Activated CD4-positive, alpha-beta T cell treated with anti-CD3 and anti-CD28 coated beads, Interleukin-2, amount 50 U/mL, for 4 hours (primary cell): ENCODE measurements at regions not wholly inside any gene's neighbourhood (a gene's known extent, or its start where the extent isn't known, plus 50 kb on each side); places are given as distances from the start of the nearest gene placed in this dataset.
"Not testable (repeated sequence)": the region's sequence is repeated elsewhere in the genome, so short reads cannot be mapped to it uniquely, and the experiment has no call there.

Experiments
- DNase-seq, 2 experiments: peaks; one replicate each; pipeline ENCODE4 v3.0.0-alpha.2; 2020

- DNase-seq = no peak
These were observed 457.1 kb downstream of the DAD1 start for GRCh38 chr14:22131749-22132476.

GRCh38 chr14:22124073-22124613 lies 450.5 kb upstream of the OR4E1 start:
- DNase-seq = no peak

GRCh38 chr14:22122829-22123560 lies 449.4 kb upstream of the OR4E1 start:
- DNase-seq = no peak

GRCh38 chr14:22122227-22122818 lies 448.7 kb upstream of the OR4E1 start:
- DNase-seq = no peak

- DNase-seq = no peak
These were observed 445.4 kb upstream of the OR4E1 start for GRCh38 chr14:22118899-22119477.

GRCh38 chr14:22113401-22113800 lies 439.8 kb upstream of the OR4E1 start:
- DNase-seq = no peak

- DNase-seq = peak; percentile 41 to 50
These were observed 438.4 kb upstream of the OR4E1 start for GRCh38 chr14:22112004-22112403.

- DNase-seq = no peak
These were observed 434.1 kb upstream of the OR4E1 start for GRCh38 chr14:22107753-22108152.

- DNase-seq = no peak
These were observed 433.4 kb upstream of the OR4E1 start for GRCh38 chr14:22106700-22107697.

- no peak for DNase-seq
These were observed 432.0 kb upstream of the OR4E1 start for GRCh38 chr14:22105624-22106006.

GRCh38 chr14:22105006-22105623 lies 431.5 kb upstream of the OR4E1 start:
- no peak for DNase-seq

- DNase-seq = not testable (repeated sequence)
These were observed 427.1 kb upstream of the OR4E1 start for GRCh38 chr14:22100764-22101120.

- DNase-seq = peak; percentile 38 to 54
These were observed 426.5 kb upstream of the OR4E1 start for GRCh38 chr14:22099942-22100763.

GRCh38 chr14:22098435-22098834 lies 424.8 kb upstream of the OR4E1 start:
- DNase-seq = no peak

- no peak for DNase-seq
These were observed 424.1 kb upstream of the OR4E1 start for GRCh38 chr14:22097586-22098292.

- DNase-seq = no peak
These were observed 423.5 kb upstream of the OR4E1 start for GRCh38 chr14:22097072-22097471.

- DNase-seq = no peak
These were observed 422.9 kb upstream of the OR4E1 start for GRCh38 chr14:22096514-22096895.

GRCh38 chr14:22095860-22096513 lies 422.4 kb upstream of the OR4E1 start:
- DNase-seq = no peak

GRCh38 chr14:22089940-22090339 lies 416.3 kb upstream of the OR4E1 start:
- no peak for DNase-seq
